ENCODE measurements at regions not wholly inside any gene's neighbourhood (a gene's known extent, or its start where the extent isn't known, plus 50 kb on each side); places are given as distances from the start of the nearest gene placed in this dataset.

GRCh38 chr18:54710900-54711281 is 117.4 kb upstream of the RAB27B start:
- TF ChIP-seq CTCF (IDR thresholded peaks at IDR 0.05; ENCODE audit: borderline replicate concordance) = no peak
- H3K36me3 ChIP-seq = no peaks in the 10 kb centered on the region
- H3K4me1 ChIP-seq = no peaks in the 10 kb centered on the region

GRCh38 chr18:54712306-54712705 is 116.0 kb upstream of the RAB27B start:
- Histone ChIP-seq H3K9me3 (replicated peaks) (peaks cover 7% of the 10 kb centered on the region), H3K27ac (replicated peaks) (no peak overlapping the region), H3K27me3 (ENCODE audit: low read depth) (peaks cover 18% of the 10 kb centered on the region), H3K36me3 (no peaks in the 10 kb centered on the region), H3K4me3 (no peak overlapping the region), H3K4me1 (no peaks in the 10 kb centered on the region)
- DNase-seq = no peak
- intact Hi-C loops (cut with micrococcal nuclease) = no loop called here
- no peak for TF ChIP-seq CTCF (IDR thresholded peaks at IDR 0.05; ENCODE audit: borderline replicate concordance)

More at GRCh38 chr18:54710900-54711281, 117.4 kb upstream of the RAB27B start:
- no peak overlapping the region for H3K27ac ChIP-seq (replicated peaks)
- H3K27me3 ChIP-seq (ENCODE audit: low read depth) = peaks cover 6% of the 10 kb centered on the region
- intact Hi-C loops (cut with micrococcal nuclease) = no loop called here
- H3K4me3 ChIP-seq = no peak overlapping the region
- no peak for DNase-seq
- H3K9me3 ChIP-seq (replicated peaks) = peaks cover 20% of the 10 kb centered on the region

- intact Hi-C loops (cut with micrococcal nuclease) = no loop called here
- DNase-seq = no peak
These were observed 115.5 kb upstream of the RAB27B start for GRCh38 chr18:54712758-54713157.

GRCh38 chr18:54713386-54713785 is 114.9 kb upstream of the RAB27B start:
- Histone ChIP-seq H3K9me3 (replicated peaks) (no peaks in the 10 kb centered on the region), H3K36me3 (no peaks in the 10 kb centered on the region), H3K4me3 (no peak overlapping the region), H3K4me1 (no peaks in the 10 kb centered on the region), H3K27me3 (ENCODE audit: low read depth) (peaks cover 28% of the 10 kb centered on the region), H3K27ac (replicated peaks) (no peak overlapping the region)
- no peak for DNase-seq
- no peak for TF ChIP-seq CTCF (IDR thresholded peaks at IDR 0.05; ENCODE audit: borderline replicate concordance)
- intact Hi-C loops (cut with micrococcal nuclease) = no loop called here

More at GRCh38 chr18:54712758-54713157, 115.5 kb upstream of the RAB27B start:
- H3K27me3 ChIP-seq (ENCODE audit: low read depth) = peaks cover 22% of the 10 kb centered on the region
- no peaks in the 10 kb centered on the region for H3K4me1 ChIP-seq
- peaks cover 3% of the 10 kb centered on the region for H3K9me3 ChIP-seq (replicated peaks)
- no peaks in the 10 kb centered on the region for H3K36me3 ChIP-seq
- H3K27ac ChIP-seq (replicated peaks) = no peak overlapping the region
- TF ChIP-seq CTCF (IDR thresholded peaks at IDR 0.05; ENCODE audit: borderline replicate concordance) = no peak
- H3K4me3 ChIP-seq = no peak overlapping the region

- TF ChIP-seq CTCF (IDR thresholded peaks at IDR 0.05; ENCODE audit: borderline replicate concordance) = no peak
- intact Hi-C loops (cut with micrococcal nuclease) = no loop called here
- no peaks in the 10 kb centered on the region for H3K9me3 ChIP-seq (replicated peaks)
These were observed 113.4 kb upstream of the RAB27B start for GRCh38 chr18:54714851-54715250.

GRCh38 chr18:54716586-54716985 is 111.7 kb upstream of the RAB27B start:
- intact Hi-C loops (cut with micrococcal nuclease) = no loop called here

More at GRCh38 chr18:54714851-54715250, 113.4 kb upstream of the RAB27B start:
- no peak for DNase-seq
- Histone ChIP-seq H3K36me3 (no peaks in the 10 kb centered on the region), H3K4me1 (no peaks in the 10 kb centered on the region), H3K27me3 (ENCODE audit: low read depth) (peaks cover 29% of the 10 kb centered on the region), H3K4me3 (no peak overlapping the region), H3K27ac (replicated peaks) (no peak overlapping the region)

More at GRCh38 chr18:54716586-54716985, 111.7 kb upstream of the RAB27B start:
- Histone ChIP-seq H3K27ac (replicated peaks) (no peak overlapping the region), H3K36me3 (no peaks in the 10 kb centered on the region), H3K4me3 (no peak overlapping the region), H3K27me3 (ENCODE audit: low read depth) (peaks cover 29% of the 10 kb centered on the region), H3K9me3 (replicated peaks) (no peaks in the 10 kb centered on the region), H3K4me1 (no peaks in the 10 kb centered on the region)
- TF ChIP-seq CTCF (IDR thresholded peaks at IDR 0.05; ENCODE audit: borderline replicate concordance) = no peak
- no peak for DNase-seq
